Panc1 (cell line): ENCODE measurements at regions not wholly inside any gene's neighbourhood (a gene's known extent, or its start where the extent isn't known, plus 50 kb on each side); places are given as distances from the start of the nearest gene placed in this dataset.
A peak's percentile ranks its signal among the peaks of the same experiment; 100 is the strongest.

ENCODE experiments used
- ATAC-seq: fragments of 200-7000 bp; cut with Tn5 transposase; 2 replicates; pipeline ENCODE4 v1.9.1; 2020; ENCODE audit warnings: mild to moderate bottlenecking, moderate library complexity
- BruUV-seq: library from RNA; stranded (reverse); fragments of 400-500 nt; replicated peaks from 2 replicates; lab custom pipeline; 2021; lab: Mats Ljungman, UMichigan
- CTCF ChIA-PET: fragments of 300-600 bp; sonication (Branson Sonifier 250); formaldehyde crosslinking; loops from one replicate; lab custom pipeline; 2022; ENCODE audit warnings: antibody characterized with exemption; lab: Charles Lee
- POLR2A ChIA-PET: fragments of 300-600 bp; sonication (Branson Sonifier 250); formaldehyde crosslinking; loops from one replicate; lab custom pipeline; 2022; ENCODE audit warnings: antibody characterized with exemption; lab: Charles Lee
- DNase-seq: peaks from one replicate; pipeline ENCODE4 v3.0.0-alpha.2; 2010; ENCODE audit warnings: low read depth, low spot score
- H3K27ac ChIP-seq: 2 replicates; pipeline ENCODE4 v1.5.1; 2011; ENCODE audit warnings: mild to moderate bottlenecking, low read length, inconsistent platforms
- H3K27me3 ChIP-seq: fragments of 200-500 bp; sonication (Bioruptor generic); 2 replicates; pipeline ENCODE4 v1.6.0; 2014; ENCODE audit warnings: low read length, inconsistent platforms; ENCODE audit not compliant: control insufficient read depth, insufficient read depth
- H3K36me3 ChIP-seq: fragments of 200-500 bp; sonication (Bioruptor generic); 2 replicates; pipeline ENCODE4 v1.5.1; 2014; ENCODE audit warnings: inconsistent platforms, mild to moderate bottlenecking, low read length, moderate library complexity; ENCODE audit not compliant: control insufficient read depth, insufficient read depth
- H3K4me1 ChIP-seq: 2 replicates; pipeline ENCODE4 v1.5.1; 2011; ENCODE audit warnings: inconsistent platforms, mild to moderate bottlenecking, low read length, moderate library complexity; ENCODE audit not compliant: control insufficient read depth, insufficient read depth
- H3K4me3 ChIP-seq, 2 experiments: 2 replicates each; pipeline ENCODE4 v1.5.1; 2011 to 2012; ENCODE audit warnings: low read depth in 2 of 2, low read length in 2 of 2, mild to moderate bottlenecking in 2 of 2, inconsistent platforms in 1 of 2, moderate library complexity in 1 of 2
- H3K9me3 ChIP-seq: fragments of 200-500 bp; sonication (Bioruptor generic); 2 replicates; pipeline ENCODE4 v1.5.1; 2014; ENCODE audit warnings: low read depth, mild to moderate bottlenecking, inconsistent platforms, low read length, moderate library complexity; ENCODE audit not compliant: control insufficient read depth, insufficient read depth
- CTCF ChIP-seq: fragments of 450-650 bp; IDR thresholded peaks from 2 replicates; pipeline ENCODE4 v1.5.1; 2017; ENCODE audit warnings: mild to moderate bottlenecking
- POLR2AphosphoS5 ChIP-seq: IDR thresholded peaks from 2 replicates; pipeline ENCODE4 v1.6.1; 2012; ENCODE audit warnings: mild to moderate bottlenecking, low read depth, low read length, moderate library complexity
- REST ChIP-seq, 2 experiments: IDR thresholded peaks; 2 replicates each; pipeline ENCODE4 v1.6.1; 2011 to 2012; ENCODE audit warnings: low read depth in 2 of 2, control low read depth in 1 of 2, low read length in 1 of 2, mild to moderate bottlenecking in 1 of 2, moderate library complexity in 1 of 2; ENCODE audit not compliant: insufficient read depth in 1 of 2
- SIN3A ChIP-seq: IDR thresholded peaks from 2 replicates; pipeline ENCODE4 v1.6.1; 2012; ENCODE audit warnings: low read depth, mild to moderate bottlenecking, low read length, moderate library complexity, borderline replicate concordance; ENCODE audit not compliant: insufficient read depth
- TCF7L2 ChIP-seq: IDR thresholded peaks from 2 replicates; pipeline ENCODE4 v1.6.1; 2011; ENCODE audit warnings: mild to moderate bottlenecking, low read depth, low read length, inconsistent platforms
- in situ Hi-C: cut with HindIII; loops from 2 replicates; pipeline ENCODE4 v1.10.0; 2016; ENCODE audit warnings: low sequenced_read_pairs, low pct_unique_long_range_greater_than_20kb
- intact Hi-C: fragments of 100-400 bp; cut with micrococcal nuclease; formaldehyde crosslinking; loops from one replicate; pipeline ENCODE4 v1.10.0; 2022; ENCODE audit not compliant: unreplicated experiment

GRCh38 chr5:14039063-14039462 lies 94.6 kb upstream of the DNAH5 start:
- TF ChIP-seq SIN3A (no peak), CTCF (no peak), TCF7L2 (no peak), POLR2AphosphoS5 (no peak), REST (IDR thresholded peaks at IDR 0.05; ENCODE audit: insufficient read depth in 1 of 2, low read depth in 2 of 2, low read length in 1 of 2) (no peak)
- DNase-seq, result peak; percentile 78
- Histone ChIP-seq H3K36me3 (no peaks in the 10 kb centered on the region), H3K4me1 (peaks cover 58% of the 10 kb centered on the region), H3K27me3 (no peaks in the 10 kb centered on the region), H3K4me3 (no peak overlapping the region), H3K27ac (peak overlapping the region; percentile 100), H3K9me3 (peaks cover 8% of the 10 kb centered on the region; the same call in 1 of the 2 replicates)
- BruUV-seq, result no TSS peak
- intact Hi-C loops, result loop anchor here (5.0 kb wide), 2 partner anchors 47 to 68 kb away; no protein-coding TSS in a partner anchor
- in situ Hi-C loops, result no loop called here
- ChIA-PET CTCF (interaction anchor here (1.1 kb wide), 1 partner anchor 26 kb away, joined by 3 read pairs; no protein-coding TSS in a partner anchor), POLR2A (interaction anchor here (0.6 to 1.5 kb wide), 3 partner anchors 40 to 136 kb away, joined by 3 read pairs; no protein-coding TSS in a partner anchor)
- ATAC-seq, result peak; percentile 29; the same call in 1 of the 2 replicates

GRCh38 chr5:14038341-14038959 lies 94.0 kb upstream of the DNAH5 start:
- H3K4me3 ChIP-seq, result no peak overlapping the region
- no TSS peak for BruUV-seq
- H3K27ac ChIP-seq, result peak overlapping the region; percentile 100
- in situ Hi-C loops (no loop called here), intact Hi-C loops (loop anchor here (5.0 kb wide), 2 partner anchors 46 to 69 kb away; no protein-coding TSS in a partner anchor)
- no peaks in the 10 kb centered on the region for H3K36me3 ChIP-seq
- peaks cover 13% of the 10 kb centered on the region; the same call in 1 of the 2 replicates for H3K9me3 ChIP-seq
- ChIA-PET POLR2A (interaction anchor here (0.6 to 1.8 kb wide), 10 partner anchors 27 to 137 kb away, joined by 3 to 14 read pairs (median 3); no protein-coding TSS in a partner anchor), CTCF (interaction anchor here (0.7 to 1.1 kb wide), 4 partner anchors 25 to 151 kb away, joined by 3 to 8 read pairs (median 3); partner anchors contain the start of gene TRIO)
- ATAC-seq (peak; percentile 79), DNase-seq (peak; percentile 88)
- H3K27me3 ChIP-seq, result no peaks in the 10 kb centered on the region
- H3K4me1 ChIP-seq, result peaks cover 58% of the 10 kb centered on the region
- TF ChIP-seq REST (IDR thresholded peaks at IDR 0.05; ENCODE audit: insufficient read depth in 1 of 2, low read depth in 2 of 2, low read length in 1 of 2) (no peak), POLR2AphosphoS5 (peak; percentile 98), CTCF (no peak), SIN3A (peak; percentile 49; the same call in 1 of the 2 replicates), TCF7L2 (peak; percentile 88)
